Right lobe of liver (tissue), 6 donors: ENCODE measurements at regions not wholly inside any gene's neighbourhood (a gene's known extent, or its start where the extent isn't known, plus 50 kb on each side); places are given as distances from the start of the nearest gene placed in this dataset.

Experiments used
- ATAC-seq, 4 donors: fragments of 200-7000 bp; cut with Tn5 transposase; one replicate each; pipeline ENCODE4 v1.9.1; 2020; ENCODE audit warnings: mild to moderate bottlenecking in 4 of 4, moderate library complexity in 4 of 4
- DNase-seq, 3 donors: peaks; one replicate each; pipeline ENCODE4 v3.0.0-alpha.2; 2020
- H3K27ac ChIP-seq, 3 donors: fragments of 200-600 bp; one replicate each; pipeline ENCODE4 v1.8.0; 2022
- H3K27me3 ChIP-seq, 2 donors: fragments of 200-600 bp; one replicate each; pipeline ENCODE4 v1.8.0; 2022
- H3K36me3 ChIP-seq, 4 donors: fragments of 200-600 bp; sonication (generic) in 1 of 4; one replicate each; pipeline versions ENCODE4 v1.5.1 to v1.8.0; 2017 to 2022; ENCODE audit warnings: control low read depth in 1 of 4
- H3K4me1 ChIP-seq, 4 donors: fragments of 200-600 bp; sonication (generic) in 1 of 4; one replicate each; pipeline versions ENCODE4 v1.5.1 to v1.8.0; 2017 to 2022; ENCODE audit warnings: control low read depth in 1 of 4
- H3K4me3 ChIP-seq, 3 donors: fragments of 200-600 bp; one replicate each; pipeline ENCODE4 v1.8.0; 2022
- H3K9me3 ChIP-seq, 4 donors: fragments of 200-600 bp; sonication (generic) in 1 of 4; one replicate each; pipeline versions ENCODE4 v1.5.1 to v1.8.0; 2017 to 2022; ENCODE audit warnings: control low read depth in 1 of 4
- CTCF ChIP-seq, 4 donors: fragments of 200-600 bp in 3 of 4; fragments of 450-650 bp in 1 of 4; IDR thresholded peaks; one replicate each; pipeline versions ENCODE4 v1.5.1 to v1.8.0; 2016 to 2022; ENCODE audit warnings: antibody characterized with exemption in 4 of 4, mild to moderate bottlenecking in 2 of 4
- POLR2A ChIP-seq: fragments of 450-650 bp; IDR thresholded peaks from one replicate; pipeline ENCODE4 v1.6.1; 2017; ENCODE audit warnings: antibody characterized with exemption, mild to moderate bottlenecking
- WGBS: methylation state at CpG from one replicate; pipeline ENCODE4 v1.1.6; 2018; ENCODE audit warnings: low coverage, low lambda C conversion rate; ENCODE audit not compliant: insufficient coverage; ENCODE audit errors: missing lambda C conversion rate; 5-methylcytosine and 5-hydroxymethylcytosine counted together
- intact Hi-C, 2 donors: fragments of 100-400 bp; cut with DNase I; formaldehyde crosslinking; loops; one replicate each; pipeline versions ENCODE4 v1.11.2 to v1.14.1; 2022
- donor health status: DM: no; HTN: yes; CAD: no.
- donor health status: DM: no; HTN: no; CAD: no.
- donor health status: DM: no; HTN: no; CAD: no.
- donor health status: DM: no; HTN: yes; CAD: no.
- donor health status: DM: no; HTN: yes; CAD: no.

GRCh38 chr2:16015210-16015902 lies 75.0 kb downstream of the MYCN start:
- Histone ChIP-seq H3K27ac (no peak overlapping the region), H3K4me1 (peaks cover 0 to 11% (median 3%) of the 10 kb centered on the region in 4 donors), H3K4me3 (no peak overlapping the region), H3K9me3 (no peaks in the 10 kb centered on the region), H3K36me3 (no peaks in the 10 kb centered on the region), H3K27me3 (no peaks in the 10 kb centered on the region)
- ATAC-seq (peak; percentile 69 to 84 (median 78)), DNase-seq (no peak)
- TF ChIP-seq POLR2A (no peak), CTCF (IDR thresholded peaks at IDR 0.05) (no peak)
- 24% methylated on average over 7 of the region's 15 CpGs for WGBS
- intact Hi-C loops = no loop called here

- ATAC-seq (no peak), DNase-seq (no peak)
- Histone ChIP-seq H3K36me3 (no peaks in the 10 kb centered on the region), H3K27me3 (no peaks in the 10 kb centered on the region), H3K4me1 (peaks cover 0 to 11% (median 3%) of the 10 kb centered on the region in 4 donors), H3K4me3 (no peak overlapping the region), H3K9me3 (no peaks in the 10 kb centered on the region), H3K27ac (no peak overlapping the region)
- intact Hi-C loops = no loop called here
- TF ChIP-seq CTCF (IDR thresholded peaks at IDR 0.05) = no peak
- TF ChIP-seq POLR2A = no peak
- 89% methylated on average over 3 of the region's 3 CpGs for WGBS
Measured at GRCh38 chr2:16014802-16015201, 74.5 kb downstream of the MYCN start.

- intact Hi-C loops = no loop called here
- Histone ChIP-seq H3K36me3 (no peaks in the 10 kb centered on the region), H3K27me3 (no peaks in the 10 kb centered on the region), H3K4me1 (peaks cover 0 to 11% (median 3%) of the 10 kb centered on the region in 4 donors), H3K4me3 (no peak overlapping the region), H3K9me3 (no peaks in the 10 kb centered on the region), H3K27ac (no peak overlapping the region)
- no peak for TF ChIP-seq POLR2A
- TF ChIP-seq CTCF (IDR thresholded peaks at IDR 0.05) = no peak
- peak; percentile 38 to 79 (median 48) for ATAC-seq
- peak in 1 of 3 donors; percentile 64 for DNase-seq
- WGBS = 54% methylated on average over 14 of the region's 32 CpGs
Measured at GRCh38 chr2:16014041-16014787, 73.9 kb downstream of the MYCN start.

GRCh38 chr2:16013359-16013911 lies 73.1 kb downstream of the MYCN start:
- no peaks in the 10 kb centered on the region for H3K27me3 ChIP-seq
- ATAC-seq (no peak), DNase-seq (no peak)
- H3K9me3 ChIP-seq = no peaks in the 10 kb centered on the region
- WGBS = 40% methylated on average over 19 of the region's 20 CpGs
- no peak overlapping the region for H3K27ac ChIP-seq
- TF ChIP-seq CTCF (IDR thresholded peaks at IDR 0.05) = no peak
- no peak for TF ChIP-seq POLR2A
- no peak overlapping the region for H3K4me3 ChIP-seq
- H3K4me1 ChIP-seq = peaks cover 0 to 11% (median 3%) of the 10 kb centered on the region in 4 donors
- intact Hi-C loops = no loop called here
- no peaks in the 10 kb centered on the region for H3K36me3 ChIP-seq
